ENCODE measurements at regions not wholly inside any gene's neighbourhood (a gene's known extent, or its start where the extent isn't known, plus 50 kb on each side); places are given as distances from the start of the nearest gene placed in this dataset.
A peak's percentile ranks its signal among the peaks of the same experiment; 100 is the strongest.
"Not testable (repeated sequence)": the region's sequence is repeated elsewhere in the genome, so short reads cannot be mapped to it uniquely, and the experiment has no call there.

- DNase-seq = no peak
Measured at GRCh38 chr7:104264285-104264684, 56.5 kb upstream of the ORC5 start.

- DNase-seq = peak in 1 of 2 experiments; percentile 34
Measured at GRCh38 chr7:104267701-104268368, 60.0 kb upstream of the ORC5 start.

- no peak for DNase-seq
Measured at GRCh38 chr7:104271948-104272347, 56.5 kb upstream of the LHFPL3 start.

- peak in 1 of 2 experiments; percentile 22 for DNase-seq
Measured at GRCh38 chr7:104272767-104273384, 55.5 kb upstream of the LHFPL3 start.

GRCh38 chr7:104275900-104276299 lies 52.5 kb upstream of the LHFPL3 start:
- no peak for DNase-seq

GRCh38 chr7:104276730-104277129 lies 51.7 kb upstream of the LHFPL3 start:
- DNase-seq = not testable (repeated sequence)
